Esophagus muscularis mucosa (tissue), 3 donors: ENCODE measurements at regions not wholly inside any gene's neighbourhood (a gene's known extent, or its start where the extent isn't known, plus 50 kb on each side); places are given as distances from the start of the nearest gene placed in this dataset.

Experiments used
- POLR2A ChIP-seq: fragments of 450-650 bp; IDR thresholded peaks from one replicate; pipeline ENCODE4 v1.6.1; 2017; ENCODE audit warnings: antibody characterized with exemption, moderate library complexity, mild to moderate bottlenecking, low read depth
- TF ChIP-seq, protein P1 (sequence below), 3 experiments: fragments of 200-600 bp in 2 of 3; fragments of 450-650 bp in 1 of 3; sonication (generic) in 2 of 3; IDR thresholded peaks; one replicate each; pipeline ENCODE4 v1.5.1; 2017 to 2019; ENCODE audit warnings: antibody characterized with exemption in 3 of 3, mild to moderate bottlenecking in 2 of 3, moderate library complexity in 1 of 3

- no peak for TF ChIP-seq POLR2A
- TF ChIP-seq, protein P1, sequence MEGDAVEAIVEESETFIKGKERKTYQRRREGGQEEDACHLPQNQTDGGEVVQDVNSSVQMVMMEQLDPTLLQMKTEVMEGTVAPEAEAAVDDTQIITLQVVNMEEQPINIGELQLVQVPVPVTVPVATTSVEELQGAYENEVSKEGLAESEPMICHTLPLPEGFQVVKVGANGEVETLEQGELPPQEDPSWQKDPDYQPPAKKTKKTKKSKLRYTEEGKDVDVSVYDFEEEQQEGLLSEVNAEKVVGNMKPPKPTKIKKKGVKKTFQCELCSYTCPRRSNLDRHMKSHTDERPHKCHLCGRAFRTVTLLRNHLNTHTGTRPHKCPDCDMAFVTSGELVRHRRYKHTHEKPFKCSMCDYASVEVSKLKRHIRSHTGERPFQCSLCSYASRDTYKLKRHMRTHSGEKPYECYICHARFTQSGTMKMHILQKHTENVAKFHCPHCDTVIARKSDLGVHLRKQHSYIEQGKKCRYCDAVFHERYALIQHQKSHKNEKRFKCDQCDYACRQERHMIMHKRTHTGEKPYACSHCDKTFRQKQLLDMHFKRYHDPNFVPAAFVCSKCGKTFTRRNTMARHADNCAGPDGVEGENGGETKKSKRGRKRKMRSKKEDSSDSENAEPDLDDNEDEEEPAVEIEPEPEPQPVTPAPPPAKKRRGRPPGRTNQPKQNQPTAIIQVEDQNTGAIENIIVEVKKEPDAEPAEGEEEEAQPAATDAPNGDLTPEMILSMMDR (IDR thresholded peaks at IDR 0.05), result no peak
These were observed 109.5 kb downstream of the LCA5 start for GRCh38 chr6:79427721-79428120.
